ENCODE measurements at regions not wholly inside any gene's neighbourhood (a gene's known extent, or its start where the extent isn't known, plus 50 kb on each side); places are given as distances from the start of the nearest gene placed in this dataset.

DNA sequence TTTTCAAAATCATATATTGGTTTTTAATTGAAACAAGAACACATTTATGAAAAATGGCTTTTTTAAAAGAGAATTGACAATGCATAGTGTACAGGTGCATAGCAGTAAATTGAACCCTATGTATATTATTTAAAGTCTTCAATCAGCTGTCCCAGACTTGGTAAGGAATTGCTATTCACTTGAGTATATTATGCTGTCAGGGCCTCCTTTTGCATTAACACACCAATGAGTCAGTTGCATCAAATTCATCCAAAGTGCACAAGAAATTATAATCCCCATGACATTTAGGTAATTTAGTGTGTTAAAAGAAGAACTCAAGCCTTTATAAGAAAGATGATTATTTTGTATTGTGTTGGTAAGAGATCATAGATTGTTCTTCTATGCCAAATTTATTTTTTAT lies 748.8 kb upstream of the RIOK2 start:
- TF ChIP-seq, protein P1, sequence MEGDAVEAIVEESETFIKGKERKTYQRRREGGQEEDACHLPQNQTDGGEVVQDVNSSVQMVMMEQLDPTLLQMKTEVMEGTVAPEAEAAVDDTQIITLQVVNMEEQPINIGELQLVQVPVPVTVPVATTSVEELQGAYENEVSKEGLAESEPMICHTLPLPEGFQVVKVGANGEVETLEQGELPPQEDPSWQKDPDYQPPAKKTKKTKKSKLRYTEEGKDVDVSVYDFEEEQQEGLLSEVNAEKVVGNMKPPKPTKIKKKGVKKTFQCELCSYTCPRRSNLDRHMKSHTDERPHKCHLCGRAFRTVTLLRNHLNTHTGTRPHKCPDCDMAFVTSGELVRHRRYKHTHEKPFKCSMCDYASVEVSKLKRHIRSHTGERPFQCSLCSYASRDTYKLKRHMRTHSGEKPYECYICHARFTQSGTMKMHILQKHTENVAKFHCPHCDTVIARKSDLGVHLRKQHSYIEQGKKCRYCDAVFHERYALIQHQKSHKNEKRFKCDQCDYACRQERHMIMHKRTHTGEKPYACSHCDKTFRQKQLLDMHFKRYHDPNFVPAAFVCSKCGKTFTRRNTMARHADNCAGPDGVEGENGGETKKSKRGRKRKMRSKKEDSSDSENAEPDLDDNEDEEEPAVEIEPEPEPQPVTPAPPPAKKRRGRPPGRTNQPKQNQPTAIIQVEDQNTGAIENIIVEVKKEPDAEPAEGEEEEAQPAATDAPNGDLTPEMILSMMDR (IDR thresholded peaks at IDR 0.05; ENCODE audit: insufficient read depth, low read length): no peak
- TF ChIP-seq POLR2AphosphoS5 (IDR thresholded peaks at IDR 0.05; ENCODE audit: low read depth): no peak
